ENCODE measurements at regions not wholly inside any gene's neighbourhood (a gene's known extent, or its start where the extent isn't known, plus 50 kb on each side); places are given as distances from the start of the nearest gene placed in this dataset.

- no peak overlapping the region for H3K4me3 ChIP-seq (ENCODE audit: low read depth, low read length)
- TF ChIP-seq, protein P1, sequence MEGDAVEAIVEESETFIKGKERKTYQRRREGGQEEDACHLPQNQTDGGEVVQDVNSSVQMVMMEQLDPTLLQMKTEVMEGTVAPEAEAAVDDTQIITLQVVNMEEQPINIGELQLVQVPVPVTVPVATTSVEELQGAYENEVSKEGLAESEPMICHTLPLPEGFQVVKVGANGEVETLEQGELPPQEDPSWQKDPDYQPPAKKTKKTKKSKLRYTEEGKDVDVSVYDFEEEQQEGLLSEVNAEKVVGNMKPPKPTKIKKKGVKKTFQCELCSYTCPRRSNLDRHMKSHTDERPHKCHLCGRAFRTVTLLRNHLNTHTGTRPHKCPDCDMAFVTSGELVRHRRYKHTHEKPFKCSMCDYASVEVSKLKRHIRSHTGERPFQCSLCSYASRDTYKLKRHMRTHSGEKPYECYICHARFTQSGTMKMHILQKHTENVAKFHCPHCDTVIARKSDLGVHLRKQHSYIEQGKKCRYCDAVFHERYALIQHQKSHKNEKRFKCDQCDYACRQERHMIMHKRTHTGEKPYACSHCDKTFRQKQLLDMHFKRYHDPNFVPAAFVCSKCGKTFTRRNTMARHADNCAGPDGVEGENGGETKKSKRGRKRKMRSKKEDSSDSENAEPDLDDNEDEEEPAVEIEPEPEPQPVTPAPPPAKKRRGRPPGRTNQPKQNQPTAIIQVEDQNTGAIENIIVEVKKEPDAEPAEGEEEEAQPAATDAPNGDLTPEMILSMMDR (IDR thresholded peaks at IDR 0.05; ENCODE audit: insufficient read depth, low read depth, low read length, missing control alignments): peak; percentile 30
- DNase-seq (ENCODE audit: low read depth): peak; percentile 18
These were observed 182.5 kb upstream of the NPY2R start for GRCh38 chr4:155025762-155026457.

- H3K4me3 ChIP-seq (ENCODE audit: low read depth, low read length): no peak overlapping the region
- TF ChIP-seq, protein P1 (IDR thresholded peaks at IDR 0.05; ENCODE audit: insufficient read depth, low read depth, low read length, missing control alignments): no peak
- DNase-seq (ENCODE audit: low read depth): no peak
These were observed 181.7 kb upstream of the NPY2R start for GRCh38 chr4:155026715-155027114.

DNA sequence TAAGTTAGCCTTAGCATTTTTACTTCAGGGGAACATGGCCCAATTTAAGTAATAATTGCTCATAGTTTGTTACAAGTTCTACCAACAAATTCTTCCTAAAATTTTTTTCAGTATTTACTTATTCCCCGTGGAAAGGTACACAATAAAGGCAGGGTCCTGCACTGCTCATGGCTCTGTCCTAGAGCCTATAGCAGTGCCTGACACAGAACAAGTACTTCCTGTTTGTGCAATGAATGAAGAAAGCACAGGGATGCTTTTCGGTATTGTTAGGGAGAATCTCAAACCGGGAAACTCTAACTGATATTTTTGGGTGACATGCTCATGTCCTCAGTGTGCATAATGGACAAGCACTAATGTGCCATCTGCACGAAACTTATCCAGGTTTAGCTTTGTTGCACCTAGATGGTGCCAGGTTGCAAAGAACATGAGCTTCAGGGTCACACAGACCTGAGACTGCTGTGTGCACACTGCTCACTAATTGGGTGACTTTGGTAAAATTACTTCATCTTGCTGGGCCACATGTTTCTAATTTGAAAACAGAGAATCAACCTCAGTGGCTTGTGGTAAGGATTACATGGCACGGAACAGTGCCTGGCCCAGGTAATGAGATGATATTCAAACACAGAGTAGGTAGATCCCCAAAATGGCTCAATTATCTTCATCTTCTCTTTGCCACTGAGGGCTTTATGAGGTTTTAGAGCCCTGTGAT is 175.8 kb upstream of the NPY2R start:
- peak; percentile 54 for DNase-seq (ENCODE audit: low read depth)
- no peak overlapping the region for H3K4me3 ChIP-seq (ENCODE audit: low read depth, low read length)
- TF ChIP-seq, protein P1 (IDR thresholded peaks at IDR 0.05; ENCODE audit: insufficient read depth, low read depth, low read length, missing control alignments): no peak

DNA sequence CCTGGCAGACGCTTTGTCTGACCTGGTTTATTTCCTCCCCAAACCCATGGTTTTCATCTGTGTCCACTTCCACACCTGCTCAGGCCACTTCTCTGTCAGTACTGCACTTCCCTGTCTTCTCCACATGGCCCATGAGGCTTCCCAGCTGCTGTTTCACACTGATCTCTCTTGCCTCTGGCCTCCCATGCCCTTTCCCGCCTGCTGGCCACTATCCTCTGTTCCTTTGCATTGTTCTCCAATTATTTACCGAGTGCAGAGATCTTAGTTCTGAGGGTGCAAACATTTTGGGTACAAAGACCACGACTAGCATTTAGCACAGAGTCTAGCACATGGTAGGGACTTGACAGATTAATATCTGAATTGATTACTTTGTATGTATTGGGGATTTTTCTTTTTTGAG is 174.8 kb upstream of the NPY2R start:
- DNase-seq (ENCODE audit: low read depth): no peak
- H3K4me3 ChIP-seq (ENCODE audit: low read depth, low read length): no peak overlapping the region
- TF ChIP-seq, protein P1 (IDR thresholded peaks at IDR 0.05; ENCODE audit: insufficient read depth, low read depth, low read length, missing control alignments): no peak

DNA sequence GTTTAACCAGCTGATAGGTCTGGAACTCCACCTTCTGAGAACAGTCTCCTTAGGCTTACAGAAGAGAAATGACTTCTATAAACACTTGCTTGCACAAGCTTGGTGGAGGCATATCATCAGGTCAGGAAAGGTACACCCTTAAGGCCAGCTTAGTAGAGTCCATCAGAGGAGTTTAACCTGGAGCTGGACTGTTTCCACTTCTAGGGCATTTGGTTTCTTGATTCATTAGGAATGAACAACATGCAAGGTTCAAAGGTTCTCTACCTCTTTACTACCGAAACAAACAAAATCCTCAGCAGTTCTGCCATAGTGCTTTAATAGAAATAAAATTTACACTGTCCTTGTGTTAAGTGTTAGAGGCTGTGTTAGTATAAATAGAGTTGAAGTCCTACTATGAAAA is 171.4 kb upstream of the NPY2R start:
- H3K4me3 ChIP-seq (ENCODE audit: low read depth, low read length): no peak overlapping the region
- TF ChIP-seq, protein P1 (IDR thresholded peaks at IDR 0.05; ENCODE audit: insufficient read depth, low read depth, low read length, missing control alignments): no peak
- no peak for DNase-seq (ENCODE audit: low read depth)

GRCh38 chr4:155038459-155038858 is 170.0 kb upstream of the NPY2R start:
- TF ChIP-seq, protein P1 (IDR thresholded peaks at IDR 0.05; ENCODE audit: insufficient read depth, low read depth, low read length, missing control alignments): no peak
- no peak for DNase-seq (ENCODE audit: low read depth)
- H3K4me3 ChIP-seq (ENCODE audit: low read depth, low read length): no peak overlapping the region
